PFSK-1 (cell line): ENCODE measurements at regions not wholly inside any gene's neighbourhood (a gene's known extent, or its start where the extent isn't known, plus 50 kb on each side); places are given as distances from the start of the nearest gene placed in this dataset.

Source experiments
- POLR2AphosphoS5 ChIP-seq: IDR thresholded peaks from 2 replicates; pipeline ENCODE4 v1.6.1; 2012; ENCODE audit warnings: low read depth, mild to moderate bottlenecking, control low read depth, low read length, moderate library complexity
- REST ChIP-seq, 2 experiments: IDR thresholded peaks; 2 replicates each; pipeline versions ENCODE4 v1.6.1 to v1.8.0; 2011 to 2012; ENCODE audit warnings: low read depth in 2 of 2, low read length in 2 of 2, control low read depth in 1 of 2, inconsistent platforms in 1 of 2, mild to moderate bottlenecking in 1 of 2, moderate library complexity in 1 of 2; ENCODE audit not compliant: insufficient read depth in 1 of 2
- SIN3A ChIP-seq: IDR thresholded peaks from 2 replicates; pipeline ENCODE4 v1.6.1; 2012; ENCODE audit warnings: mild to moderate bottlenecking, low read length, moderate library complexity, borderline replicate concordance; ENCODE audit not compliant: insufficient read depth
- TAF1 ChIP-seq: IDR thresholded peaks from 2 replicates; pipeline ENCODE4 v1.6.1; 2012; ENCODE audit warnings: low read length, control low read depth, borderline replicate concordance; ENCODE audit not compliant: insufficient read depth

GRCh38 chr6:22637782-22638181 is 68.4 kb downstream of the HDGFL1 start:
- TF ChIP-seq TAF1, result no peak
- TF ChIP-seq POLR2AphosphoS5, result no peak
- no peak for TF ChIP-seq REST (IDR thresholded peaks at IDR 0.05; ENCODE audit: insufficient read depth in 1 of 2, low read depth in 2 of 2, low read length in 2 of 2)
- TF ChIP-seq SIN3A, result no peak
